Femur (tissue), 1 donor: ENCODE measurements at regions not wholly inside any gene's neighbourhood (a gene's known extent, or its start where the extent isn't known, plus 50 kb on each side); places are given as distances from the start of the nearest gene placed in this dataset.

ENCODE experiments used
- DNase-seq: peaks from one replicate; pipeline ENCODE4 v3.0.0-alpha.2; 2017

- no peak for DNase-seq
These were observed 218.8 kb upstream of the TMPO start for GRCh38 chr12:98296462-98297079.

GRCh38 chr12:98297538-98297937 lies 217.9 kb upstream of the TMPO start:
- DNase-seq, result no peak

DNA sequence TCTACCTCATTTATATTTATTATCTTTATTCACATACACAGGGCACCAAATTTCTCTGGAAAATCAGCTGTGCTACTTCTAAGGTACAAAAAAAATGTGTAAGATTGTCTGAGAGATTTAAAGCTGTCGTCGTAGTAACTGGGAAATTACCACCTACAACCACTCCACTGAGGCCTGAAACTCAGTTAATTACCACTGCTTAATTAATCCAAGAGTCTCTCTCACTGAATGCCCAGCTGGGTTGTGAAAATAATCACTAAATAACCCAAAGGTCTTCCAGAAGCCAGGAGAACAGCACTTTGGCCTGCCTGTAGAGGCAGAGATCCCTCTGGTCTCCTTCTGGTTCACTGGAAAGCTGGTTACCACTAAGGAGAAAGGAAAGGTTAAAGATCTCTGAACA lies 207.2 kb upstream of the TMPO start:
- DNase-seq, result no peak

DNA sequence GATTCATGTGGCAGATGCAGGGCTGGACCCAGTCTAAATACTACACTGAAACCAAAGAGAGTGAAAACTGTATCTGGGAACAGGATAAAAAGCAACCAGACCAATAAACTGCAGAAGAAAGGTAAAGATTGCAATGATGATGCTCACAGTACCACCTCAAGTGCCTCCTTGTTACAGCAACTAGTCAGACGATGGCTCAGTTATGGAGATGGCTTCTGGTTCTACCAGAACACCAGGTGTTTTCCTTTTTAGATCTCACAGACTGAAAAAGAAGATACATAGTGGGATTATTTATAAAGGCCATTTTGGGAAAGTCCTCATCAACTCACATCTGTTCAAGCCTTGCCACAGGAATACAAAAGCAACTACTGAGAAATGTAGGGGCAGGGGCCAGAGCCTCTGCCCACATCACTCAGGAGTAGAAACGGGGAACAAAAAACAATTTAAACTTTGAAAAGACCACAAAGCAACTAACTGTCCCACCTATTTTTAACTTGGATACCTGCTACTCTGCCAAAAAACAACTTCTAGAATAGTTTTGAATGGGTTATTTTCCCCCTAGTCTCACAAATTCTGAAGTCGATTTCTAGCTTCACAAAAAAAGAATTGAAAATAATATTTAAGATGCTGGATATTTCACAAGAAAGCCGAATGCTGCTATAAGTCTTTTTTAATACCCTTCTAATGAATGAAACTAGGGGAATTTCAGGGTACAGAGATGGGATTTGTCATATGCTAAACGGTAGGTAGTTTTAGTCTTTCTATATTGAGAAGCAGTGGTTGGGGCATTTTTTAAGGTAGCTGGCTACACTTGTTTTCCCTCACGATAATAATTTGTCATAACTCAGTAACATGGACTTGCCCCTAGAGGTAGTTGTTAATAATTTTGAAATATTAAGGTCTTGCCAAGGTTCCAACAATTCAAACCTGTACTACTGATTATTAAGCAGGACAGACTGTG lies 197.2 kb upstream of the TMPO start:
- no peak for DNase-seq

DNA sequence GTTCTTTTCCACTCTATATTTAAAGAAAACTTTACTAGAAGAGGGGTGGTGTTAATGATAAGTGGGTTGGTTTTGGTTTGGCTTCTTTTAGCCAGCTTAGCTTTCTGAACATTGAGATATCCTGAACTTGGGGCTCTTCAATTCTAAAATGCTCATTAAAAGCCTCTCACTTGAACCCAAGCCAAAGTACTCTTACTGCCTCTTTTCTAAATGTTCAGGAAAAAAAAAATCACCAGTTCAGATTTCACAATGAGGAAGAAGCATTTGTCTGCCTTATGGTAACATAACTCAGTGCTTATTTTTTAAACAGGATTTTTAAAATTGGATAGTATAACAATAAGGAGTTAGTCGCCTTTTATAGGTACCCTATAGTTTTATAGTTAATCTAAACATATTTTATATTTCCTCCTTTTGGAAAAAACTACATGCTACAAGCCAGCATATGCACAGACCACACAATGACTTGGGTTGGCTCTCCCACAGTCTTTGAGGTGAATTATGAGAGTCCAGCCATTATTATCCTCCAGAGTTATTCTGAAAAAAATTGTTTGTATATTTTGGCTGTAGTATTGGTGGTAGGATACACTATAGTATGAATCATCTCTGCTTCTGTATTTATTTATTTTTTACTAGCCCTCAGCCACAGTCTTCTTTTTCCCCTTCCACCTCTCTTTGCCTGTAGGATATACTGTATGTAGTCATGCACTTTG lies 195.5 kb upstream of the TMPO start:
- DNase-seq, result no peak

- DNase-seq, result no peak
These were observed 190.4 kb upstream of the TMPO start for GRCh38 chr12:98325003-98325402.

DNA sequence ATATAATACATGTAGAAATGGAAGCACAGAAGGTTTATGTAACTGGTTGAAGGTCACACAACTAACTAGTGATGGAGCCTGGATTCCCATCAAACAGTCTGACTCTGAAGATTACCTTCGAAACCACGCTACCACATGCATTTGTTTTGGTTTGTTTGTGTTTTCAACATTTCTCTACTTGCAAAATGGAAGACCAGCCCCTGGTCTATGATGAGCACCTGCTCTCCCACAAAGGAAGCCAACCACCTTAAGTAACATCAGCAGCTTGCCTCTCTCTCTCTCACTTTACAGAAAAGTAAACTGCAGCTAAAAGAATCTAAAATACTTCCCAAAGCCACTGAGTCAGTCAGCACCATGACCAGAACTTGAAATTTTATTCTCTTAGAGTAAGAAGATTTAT lies 186.9 kb upstream of the TMPO start:
- DNase-seq, result no peak

DNA sequence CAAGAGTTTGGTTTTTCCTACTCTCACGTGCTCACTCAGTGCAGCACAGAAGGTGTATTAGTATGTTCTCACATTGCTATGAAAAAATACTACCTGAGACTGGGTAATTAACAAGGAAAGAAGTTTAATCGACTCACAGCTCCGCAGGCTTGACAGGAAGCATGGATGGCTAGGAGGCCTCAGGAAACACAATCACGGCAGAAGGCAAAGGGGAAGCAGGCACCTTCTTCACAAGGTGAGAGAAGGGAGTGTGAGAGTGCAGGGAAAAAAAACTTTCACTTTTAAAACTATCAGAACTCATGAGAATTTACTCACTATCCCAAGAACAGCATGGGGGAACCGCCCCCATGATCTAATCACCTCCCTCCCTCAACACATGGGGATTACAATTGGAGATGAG lies 185.8 kb upstream of the TMPO start:
- no peak for DNase-seq

DNA sequence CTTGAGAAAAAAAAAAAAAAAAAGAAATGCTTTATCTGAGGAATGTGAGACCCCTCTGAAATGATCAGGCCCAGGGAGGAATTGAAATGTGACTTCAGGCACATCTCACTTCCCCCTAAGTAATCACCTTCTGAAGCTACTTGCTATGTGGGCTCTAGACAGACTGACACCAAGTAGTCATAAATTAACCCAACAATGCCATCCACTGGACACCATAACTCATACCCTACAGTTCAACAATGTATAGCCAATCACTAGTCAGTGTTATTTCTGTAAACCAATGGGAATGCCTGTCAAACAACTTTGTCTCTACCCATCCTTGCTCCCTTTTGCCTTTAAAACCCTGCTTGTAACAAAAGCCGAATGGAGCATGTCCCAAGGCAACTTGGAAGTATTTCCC lies 182.7 kb upstream of the TMPO start:
- DNase-seq, result no peak

GRCh38 chr12:98334768-98335167 lies 180.6 kb upstream of the TMPO start:
- no peak for DNase-seq

- DNase-seq, result no peak
These were observed 174.4 kb upstream of the TMPO start for GRCh38 chr12:98341026-98341425.

- no peak for DNase-seq
These were observed 173.7 kb upstream of the TMPO start for GRCh38 chr12:98341732-98342131.

GRCh38 chr12:98343002-98343567 lies 172.3 kb upstream of the TMPO start:
- no peak for DNase-seq

DNA sequence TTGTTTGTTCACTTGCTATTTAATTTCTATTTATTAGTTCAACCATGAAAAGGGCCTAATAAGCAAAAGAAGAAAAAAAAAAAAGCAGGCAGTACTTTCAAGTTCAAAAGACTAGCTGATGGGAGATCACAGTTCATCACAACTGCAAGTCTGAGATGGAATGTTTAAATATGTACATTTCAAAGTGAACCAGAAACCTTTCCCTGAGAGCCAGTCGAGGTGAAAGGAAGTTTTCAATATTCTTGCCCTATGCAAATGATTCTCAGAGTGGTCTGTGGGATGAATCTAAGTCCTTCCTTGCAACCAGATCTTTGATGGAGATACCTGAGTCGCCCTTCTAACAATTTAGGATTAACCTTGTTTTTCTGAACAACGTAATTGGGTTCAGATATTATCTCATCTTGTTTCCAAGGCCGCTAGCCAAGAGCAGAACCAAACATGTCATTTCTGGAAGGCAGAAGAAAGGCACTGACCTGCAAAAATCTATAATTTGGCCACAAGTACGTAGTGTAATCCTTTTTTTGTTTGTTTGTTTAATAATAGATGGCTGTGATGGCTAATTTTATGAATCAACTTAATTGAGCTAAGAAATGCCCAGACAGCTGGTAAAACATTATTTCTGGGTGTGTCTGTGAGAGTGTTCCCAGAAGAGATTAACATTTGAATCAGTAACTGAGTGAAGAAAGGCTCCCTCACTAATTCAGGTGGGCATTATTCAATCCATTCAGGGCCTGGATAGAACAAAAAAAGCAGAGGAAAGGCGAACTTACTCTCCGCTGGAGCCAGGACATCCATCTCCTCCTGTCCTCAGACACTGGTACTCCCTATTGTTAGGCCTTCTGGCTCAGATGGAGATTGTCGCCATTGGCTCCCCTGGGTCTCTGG lies 171.1 kb upstream of the TMPO start:
- DNase-seq, result no peak

- no peak for DNase-seq
These were observed 170.0 kb upstream of the TMPO start for GRCh38 chr12:98345308-98345876.

- no peak for DNase-seq
These were observed 164.3 kb upstream of the TMPO start for GRCh38 chr12:98351089-98351488.

GRCh38 chr12:98351784-98352183 lies 163.6 kb upstream of the TMPO start:
- DNase-seq, result no peak

DNA sequence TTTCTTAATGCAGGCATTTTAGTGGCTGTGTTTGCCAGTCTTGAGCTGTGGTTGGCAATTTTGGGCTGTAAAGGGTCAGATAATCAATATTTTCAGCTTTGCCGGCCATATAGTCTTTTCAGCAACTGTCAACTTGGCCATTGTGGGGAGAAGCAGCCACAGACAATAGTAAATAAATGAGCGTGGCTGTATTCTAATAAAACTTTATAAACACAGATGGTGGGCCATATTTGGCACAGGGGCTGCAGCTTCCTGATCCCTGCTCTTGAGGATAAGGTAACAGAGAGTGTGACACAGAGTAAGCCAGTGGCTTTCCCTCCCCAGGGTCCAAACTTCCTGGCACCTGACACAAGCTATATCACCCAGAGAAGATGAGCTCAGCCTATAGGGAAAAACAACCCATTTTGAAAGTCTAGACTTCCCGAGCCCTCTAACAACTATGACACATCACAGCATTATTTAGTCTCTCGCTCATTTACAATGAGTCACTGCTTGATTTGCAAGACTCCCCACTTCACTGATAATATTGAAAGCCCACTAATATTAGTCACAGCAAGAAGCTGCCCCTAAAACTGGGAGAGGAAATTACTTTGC lies 163.1 kb upstream of the TMPO start:
- no peak for DNase-seq

DNA sequence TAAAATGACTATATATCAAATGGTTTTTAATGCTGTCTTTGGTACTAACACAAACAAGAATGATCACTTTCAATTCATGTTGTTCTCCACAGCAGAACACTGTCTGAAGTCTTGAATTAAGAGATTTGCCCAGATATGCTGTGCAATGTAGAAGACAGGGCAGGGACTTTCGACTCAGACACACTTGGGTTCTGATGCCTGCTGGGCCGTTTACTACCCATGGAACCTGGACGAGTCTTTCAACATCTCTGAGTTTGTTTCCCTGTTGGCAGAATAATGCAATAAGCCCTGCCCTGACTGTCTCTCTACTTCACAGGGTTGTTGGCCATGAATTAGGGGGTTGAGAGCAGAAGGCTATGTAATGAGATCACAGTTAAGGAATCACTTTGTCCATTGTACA lies 162.6 kb upstream of the TMPO start:
- DNase-seq, result no peak

DNA sequence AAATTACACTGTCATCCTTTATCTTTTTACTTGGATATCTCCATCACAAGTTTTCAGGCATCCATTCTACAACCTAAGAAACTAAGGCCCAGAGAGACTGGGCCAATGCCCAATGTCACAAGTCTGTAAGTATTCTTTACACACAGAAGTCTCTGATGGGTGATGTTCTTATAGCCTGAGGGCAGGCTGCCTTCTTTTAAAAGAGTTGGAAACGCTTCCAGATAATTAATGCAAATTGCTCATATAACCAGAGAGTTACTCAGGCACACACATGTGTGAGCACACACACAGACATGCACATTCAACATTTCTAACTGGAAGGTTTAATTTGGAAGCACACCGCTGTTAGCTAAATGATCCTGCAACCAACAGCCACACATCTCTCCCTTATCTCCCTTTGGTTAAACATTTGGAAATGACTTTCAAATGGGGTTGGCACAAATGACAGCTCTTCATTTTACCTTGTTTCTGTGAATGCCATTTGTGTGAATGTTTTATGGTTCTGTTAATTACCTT lies 160.8 kb upstream of the TMPO start:
- DNase-seq, result no peak

DNA sequence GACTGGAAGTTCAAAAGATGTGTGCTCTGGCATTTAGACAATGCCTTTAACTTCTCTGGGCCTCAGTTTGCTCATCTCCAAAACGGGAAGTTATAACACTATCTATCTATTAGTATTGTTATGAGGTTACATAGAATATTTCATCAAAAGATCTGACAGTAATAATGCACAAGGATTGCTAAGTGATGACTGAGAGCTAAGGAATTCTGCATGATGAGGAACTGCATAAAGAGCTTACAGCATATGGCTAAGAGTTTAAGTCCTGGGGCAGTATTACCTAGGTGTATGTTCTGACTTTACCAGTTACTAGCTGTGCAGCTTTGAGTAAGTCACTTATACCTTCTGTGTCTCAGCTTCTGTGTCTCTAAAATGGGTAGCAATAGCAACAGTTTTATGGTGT lies 160.1 kb upstream of the TMPO start:
- no peak for DNase-seq
